IMR-90 (cell line): ENCODE measurements at regions not wholly inside any gene's neighbourhood (a gene's known extent, or its start where the extent isn't known, plus 50 kb on each side); places are given as distances from the start of the nearest gene placed in this dataset.

Experiments
- ATAC-seq: fragments of 200-7000 bp; cut with Tn5 transposase; 2 replicates; pipeline ENCODE4 v1.9.1; 2020; ENCODE audit warnings: low read depth, mild to moderate bottlenecking, moderate library complexity
- BruUV-seq: library from RNA; stranded (reverse); fragments of 400-500 nt; replicated peaks from 2 replicates; lab custom pipeline; 2021; lab: Mats Ljungman, UMichigan
- CTCF ChIA-PET: fragments of 300-600 bp; formaldehyde crosslinking; extraction: SDS; loops from one replicate; lab custom pipeline; 2021; ENCODE audit warnings: antibody characterized with exemption; lab: Yijun Ruan, JAX
- POLR2A ChIA-PET: fragments of 300-600 bp; sonication (Branson Sonifier 250); formaldehyde crosslinking; loops from one replicate; lab custom pipeline; 2022; ENCODE audit warnings: antibody characterized with exemption; ENCODE audit not compliant: unreplicated experiment; lab: Charles Lee
- DNase-seq: peaks from one replicate; pipeline ENCODE4 v3.0.0; 2013
- H2AFZ ChIP-seq: replicated peaks from 2 replicates; pipeline ENCODE3; 2013; ENCODE audit warnings: low read length, mild to moderate bottlenecking; ENCODE audit not compliant: poor library complexity
- H2AK5ac ChIP-seq: 2 replicates; pipeline ENCODE4 v1.6.1; 2013; ENCODE audit warnings: low read depth, low read length, inconsistent platforms
- H2AK9ac ChIP-seq: replicated peaks from 2 replicates; pipeline ENCODE3; 2013; ENCODE audit warnings: mild to moderate bottlenecking, low read depth, low read length, moderate library complexity; ENCODE audit not compliant: poor library complexity
- H2BK120ac ChIP-seq: 2 replicates; pipeline ENCODE4 v1.6.1; 2013; ENCODE audit warnings: low read depth, low read length, inconsistent platforms
- H2BK15ac ChIP-seq: 3 replicates; pipeline ENCODE4 v1.6.1; 2013; ENCODE audit warnings: low read depth, low read length, inconsistent platforms
- H2BK20ac ChIP-seq: 2 replicates; pipeline ENCODE4 v1.6.1; 2013; ENCODE audit warnings: low read depth, mild to moderate bottlenecking, inconsistent platforms, low read length, moderate library complexity
- H2BK5ac ChIP-seq: 2 replicates; pipeline ENCODE4 v1.6.1; 2013; ENCODE audit warnings: mild to moderate bottlenecking, low read depth, low read length, inconsistent platforms; ENCODE audit not compliant: poor library complexity, severe bottlenecking
- H3K14ac ChIP-seq: replicated peaks from 2 replicates; pipeline ENCODE4 v1.6.1; 2013; ENCODE audit warnings: low read depth, low read length, inconsistent platforms
- H3K18ac ChIP-seq: 2 replicates; pipeline ENCODE4 v1.6.1; 2013; ENCODE audit warnings: low read depth, low read length, control low read depth
- H3K23ac ChIP-seq: 2 replicates; pipeline ENCODE4 v1.6.1; 2013; ENCODE audit warnings: low read depth, low read length, inconsistent platforms
- H3K27ac ChIP-seq: 2 replicates; pipeline ENCODE4 v1.5.1; 2013; ENCODE audit warnings: mild to moderate bottlenecking, control low read depth, low read length; ENCODE audit not compliant: insufficient read depth
- H3K27me3 ChIP-seq: 2 replicates; pipeline ENCODE4 v1.6.1; 2013; ENCODE audit warnings: low read length; ENCODE audit not compliant: control insufficient read depth, insufficient read depth
- H3K36me3 ChIP-seq: 2 replicates; pipeline ENCODE4 v1.6.1; 2013; ENCODE audit warnings: low read length, mixed read lengths; ENCODE audit not compliant: control insufficient read depth, insufficient read depth
- H3K4ac ChIP-seq: 2 replicates; pipeline ENCODE4 v1.6.1; 2013; ENCODE audit warnings: low read depth, low read length, inconsistent platforms
- H3K4me1 ChIP-seq: 2 replicates; pipeline ENCODE4 v1.6.1; 2013; ENCODE audit warnings: low read length, mixed read lengths; ENCODE audit not compliant: control insufficient read depth, insufficient read depth
- H3K4me2 ChIP-seq: 2 replicates; pipeline ENCODE4 v1.6.1; 2013; ENCODE audit warnings: low read depth, mild to moderate bottlenecking, control low read depth, low read length, moderate library complexity
- H3K4me3 ChIP-seq: 2 replicates; pipeline ENCODE4 v1.5.1; 2013; ENCODE audit warnings: low read depth, mild to moderate bottlenecking, control low read depth, low read length, moderate library complexity; ENCODE audit not compliant: insufficient read depth
- H3K56ac ChIP-seq: 2 replicates; pipeline ENCODE4 v1.6.1; 2013; ENCODE audit warnings: low read length, inconsistent platforms; ENCODE audit not compliant: insufficient read depth; ENCODE audit errors: extremely low read depth
- H3K79me1 ChIP-seq, 2 experiments: 2 replicates each; pipeline ENCODE4 v1.6.1; 2013; ENCODE audit warnings: low read length in 2 of 2, inconsistent platforms in 1 of 2, low read depth in 1 of 2
- H3K9ac ChIP-seq: 2 replicates; pipeline ENCODE4 v1.6.1; 2013; ENCODE audit warnings: low read depth, low read length, control low read depth
- H3K9me1 ChIP-seq: 2 replicates; pipeline ENCODE4 v1.6.1; 2013; ENCODE audit warnings: low read length, inconsistent platforms; ENCODE audit not compliant: insufficient read depth
- H3K9me3 ChIP-seq: 2 replicates; pipeline ENCODE4 v1.6.1; 2013; ENCODE audit warnings: low read length; ENCODE audit not compliant: control insufficient read depth, insufficient read depth
- H4K20me1 ChIP-seq: 2 replicates; pipeline ENCODE4 v1.6.1; 2013; ENCODE audit warnings: low read length, inconsistent platforms; ENCODE audit not compliant: insufficient read depth
- H4K5ac ChIP-seq: 2 replicates; pipeline ENCODE4 v1.6.1; 2013; ENCODE audit warnings: mild to moderate bottlenecking, low read depth, low read length, control low read depth
- H4K8ac ChIP-seq, 2 experiments: 2 replicates each; pipeline ENCODE4 v1.6.1; 2013; ENCODE audit warnings: low read depth in 2 of 2, low read length in 2 of 2, control low read depth in 1 of 2, inconsistent platforms in 1 of 2
- H4K91ac ChIP-seq: 2 replicates; pipeline ENCODE4 v1.6.1; 2013; ENCODE audit warnings: low read depth, low read length, inconsistent platforms; ENCODE audit not compliant: insufficient read depth
- CTCF ChIP-seq: conservative IDR thresholded peaks from 2 replicates; pipeline ENCODE4 v1.5.1; 2012; ENCODE audit warnings: mild to moderate bottlenecking, low read depth, low read length, improper control_type of control experiment
- FOS ChIP-seq: fragments of 150-350 bp; IDR thresholded peaks from 2 replicates; pipeline ENCODE4 v1.6.1; 2016; ENCODE audit warnings: low read depth, low read length
- MAFK ChIP-seq: IDR thresholded peaks from 2 replicates; pipeline ENCODE4 v1.6.1; 2012; ENCODE audit warnings: low read depth, low read length, improper control_type of control experiment
- MAZ ChIP-seq: IDR thresholded peaks from 2 replicates; pipeline ENCODE4 v1.6.1; 2012; ENCODE audit warnings: low read depth, mild to moderate bottlenecking, low read length, improper control_type of control experiment, moderate library complexity, borderline replicate concordance
- MXI1 ChIP-seq: IDR thresholded peaks from 2 replicates; pipeline ENCODE4 v1.6.1; 2012; ENCODE audit warnings: low read depth, mild to moderate bottlenecking, low read length, moderate library complexity, borderline replicate concordance
- NFE2L2 ChIP-seq: fragments of 150-350 bp; IDR thresholded peaks from 2 replicates; pipeline ENCODE4 v1.6.1; 2016; ENCODE audit warnings: low read depth, mild to moderate bottlenecking, low read length
- POLR2A ChIP-seq: IDR thresholded peaks from 2 replicates; pipeline ENCODE4 v1.6.1; 2012; ENCODE audit warnings: mild to moderate bottlenecking, low read depth, low read length
- RAD21 ChIP-seq: IDR thresholded peaks from 2 replicates; pipeline ENCODE4 v1.6.1; 2012; ENCODE audit warnings: low read length, improper control_type of control experiment
- SMC3 ChIP-seq: fragments of 150-350 bp; IDR thresholded peaks from 2 replicates; pipeline ENCODE4 v1.6.1; 2016; ENCODE audit warnings: low read depth, mild to moderate bottlenecking, antibody characterized with exemption, low read length, moderate library complexity
- WGBS, 2 experiments: methylation state at CpG; one replicate each; pipeline versions ENCODE4 v1.1.5 to v1.1.7; 2013; ENCODE audit warnings: missing lambda C conversion rate in 2 of 2; ENCODE audit not compliant: insufficient read length in 1 of 2; ENCODE audit errors: extremely low coverage in 2 of 2; 5-methylcytosine and 5-hydroxymethylcytosine counted together
- dilution Hi-C: fragments of 300-500 bp; cut with HindIII; formaldehyde crosslinking; loops from one replicate; pipeline ENCODE4 v1.14.3; 2018; ENCODE audit warnings: low sequenced_read_pairs; ENCODE audit not compliant: unreplicated experiment
- in situ Hi-C: fragments of 300-500 bp; cut with MboI; formaldehyde crosslinking; loops from 3 replicates; pipeline ENCODE4 v1.14.3; 2019; ENCODE audit warnings: low sequenced_read_pairs, inconsistent platforms, mixed read lengths
- intact Hi-C: fragments of 100-400 bp; cut with micrococcal nuclease; formaldehyde crosslinking; loops from 2 replicates; pipeline ENCODE4 v1.10.0; 2022
- TF ChIP-seq, protein P1 (sequence below): fragments of 150-350 bp; IDR thresholded peaks from 2 replicates; pipeline ENCODE4 v1.6.1; 2017; ENCODE audit warnings: mild to moderate bottlenecking, antibody characterized with exemption, low read length, low read depth

GRCh38 chr12:126224032-126224431, 1158.8 kb downstream of the AACS start:
- H3K9me1 ChIP-seq = no peaks in the 10 kb centered on the region
- H3K36me3 ChIP-seq = no peaks in the 10 kb centered on the region
- no peak overlapping the region for H3K56ac ChIP-seq
- no peak overlapping the region for H2AK5ac ChIP-seq
- no peak overlapping the region for H3K18ac ChIP-seq
- no peak overlapping the region for H2BK15ac ChIP-seq
- no peak overlapping the region for H2AFZ ChIP-seq
- no peak overlapping the region for H3K27ac ChIP-seq
- intact Hi-C loops (no loop called here), in situ Hi-C loops (no loop called here), dilution Hi-C loops (no loop called here)
- TF ChIP-seq CTCF (no peak), RAD21 (no peak), MXI1 (no peak), SMC3 (no peak), FOS (no peak), MAFK (no peak), MAZ (no peak), POLR2A (no peak), NFE2L2 (no peak)
- TF ChIP-seq, protein P1, sequence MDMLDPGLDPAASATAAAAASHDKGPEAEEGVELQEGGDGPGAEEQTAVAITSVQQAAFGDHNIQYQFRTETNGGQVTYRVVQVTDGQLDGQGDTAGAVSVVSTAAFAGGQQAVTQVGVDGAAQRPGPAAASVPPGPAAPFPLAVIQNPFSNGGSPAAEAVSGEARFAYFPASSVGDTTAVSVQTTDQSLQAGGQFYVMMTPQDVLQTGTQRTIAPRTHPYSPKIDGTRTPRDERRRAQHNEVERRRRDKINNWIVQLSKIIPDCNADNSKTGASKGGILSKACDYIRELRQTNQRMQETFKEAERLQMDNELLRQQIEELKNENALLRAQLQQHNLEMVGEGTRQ = no peak
- no peak overlapping the region for H3K4me3 ChIP-seq
- ChIA-PET CTCF (no interaction called here), POLR2A (no interaction called here)
- H2AK9ac ChIP-seq = no peak overlapping the region
- no peaks in the 10 kb centered on the region for H4K20me1 ChIP-seq
- no peak overlapping the region for H3K4me2 ChIP-seq
- no peak overlapping the region for H4K8ac ChIP-seq
- no peak overlapping the region for H2BK5ac ChIP-seq
- no peak overlapping the region for H3K4ac ChIP-seq
- no peak for ATAC-seq
- no peak for DNase-seq
- no peaks in the 10 kb centered on the region for H3K4me1 ChIP-seq
- no peak overlapping the region for H3K9ac ChIP-seq
- no peak overlapping the region for H4K91ac ChIP-seq
- no CpG with 5 or more reads among the region's 3 CpGs for WGBS, 2 experiments
- no peak overlapping the region for H3K23ac ChIP-seq
- no peak overlapping the region for H2BK120ac ChIP-seq
- no peaks in the 10 kb centered on the region for H3K27me3 ChIP-seq
- H4K5ac ChIP-seq = no peak overlapping the region
- no peak overlapping the region for H2BK20ac ChIP-seq
- H3K79me1 ChIP-seq = no peaks in the 10 kb centered on the region
- H3K14ac ChIP-seq = no peak overlapping the region
- BruUV-seq = no TSS peak
- H3K9me3 ChIP-seq = peaks cover 9% of the 10 kb centered on the region
